ENCODE measurements at regions not wholly inside any gene's neighbourhood (a gene's known extent, or its start where the extent isn't known, plus 50 kb on each side); places are given as distances from the start of the nearest gene placed in this dataset.

DNA sequence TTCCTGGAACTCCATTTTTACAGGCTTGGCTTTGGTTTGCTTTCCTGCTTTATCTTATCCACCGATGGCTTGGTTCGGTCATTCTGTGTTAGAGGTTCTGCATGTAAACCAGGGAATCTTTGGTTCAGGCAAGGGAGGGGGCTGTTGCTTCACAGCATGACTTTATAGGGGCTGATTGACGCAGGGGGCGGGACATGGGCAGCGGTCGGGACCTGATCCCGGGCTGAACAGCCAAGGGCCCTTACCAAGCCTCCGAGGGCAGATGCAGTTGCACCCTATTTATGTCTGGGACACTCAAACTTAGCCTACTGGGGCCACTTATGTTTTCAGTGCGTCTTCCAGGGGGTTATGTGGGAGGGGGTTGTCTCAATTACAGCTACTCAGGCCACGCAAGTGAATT is 312.4 kb downstream of the ZNF536 start:
- ChIA-PET CTCF (interaction anchor here (0.6 to 6.8 kb wide), 5 partner anchors 16 to 1885 kb away, joined by 3 to 55 read pairs (median 4); no protein-coding TSS in a partner anchor), POLR2A (no interaction called here)
- TF ChIP-seq, protein P1, sequence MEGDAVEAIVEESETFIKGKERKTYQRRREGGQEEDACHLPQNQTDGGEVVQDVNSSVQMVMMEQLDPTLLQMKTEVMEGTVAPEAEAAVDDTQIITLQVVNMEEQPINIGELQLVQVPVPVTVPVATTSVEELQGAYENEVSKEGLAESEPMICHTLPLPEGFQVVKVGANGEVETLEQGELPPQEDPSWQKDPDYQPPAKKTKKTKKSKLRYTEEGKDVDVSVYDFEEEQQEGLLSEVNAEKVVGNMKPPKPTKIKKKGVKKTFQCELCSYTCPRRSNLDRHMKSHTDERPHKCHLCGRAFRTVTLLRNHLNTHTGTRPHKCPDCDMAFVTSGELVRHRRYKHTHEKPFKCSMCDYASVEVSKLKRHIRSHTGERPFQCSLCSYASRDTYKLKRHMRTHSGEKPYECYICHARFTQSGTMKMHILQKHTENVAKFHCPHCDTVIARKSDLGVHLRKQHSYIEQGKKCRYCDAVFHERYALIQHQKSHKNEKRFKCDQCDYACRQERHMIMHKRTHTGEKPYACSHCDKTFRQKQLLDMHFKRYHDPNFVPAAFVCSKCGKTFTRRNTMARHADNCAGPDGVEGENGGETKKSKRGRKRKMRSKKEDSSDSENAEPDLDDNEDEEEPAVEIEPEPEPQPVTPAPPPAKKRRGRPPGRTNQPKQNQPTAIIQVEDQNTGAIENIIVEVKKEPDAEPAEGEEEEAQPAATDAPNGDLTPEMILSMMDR (IDR thresholded peaks at IDR 0.05; ENCODE audit: unreplicated experiment): no peak

DNA sequence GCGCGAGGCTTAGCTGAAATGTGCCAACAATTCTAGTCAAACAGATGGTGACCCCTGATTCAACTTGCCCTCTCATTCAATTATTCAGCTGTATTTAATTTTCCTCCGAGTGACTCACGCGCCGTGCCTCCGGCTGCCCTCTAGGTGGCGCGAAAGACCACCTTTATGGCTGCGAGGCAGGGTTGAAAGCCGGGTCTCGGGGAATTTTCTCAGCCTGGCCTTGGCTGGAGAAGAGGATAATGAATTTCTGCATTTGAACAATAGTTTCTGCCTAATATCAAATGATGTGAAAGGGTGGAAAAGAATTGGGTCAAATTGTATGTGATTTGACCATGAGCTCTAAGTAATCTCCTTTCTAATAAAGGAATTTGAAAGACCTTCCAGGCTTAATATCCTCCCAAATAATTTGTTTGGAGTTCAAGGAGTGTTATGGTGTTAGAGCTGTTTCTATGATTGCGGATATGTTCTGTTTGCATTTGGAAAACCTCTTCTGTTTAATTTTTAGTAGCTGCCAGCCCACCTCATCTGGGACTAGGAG is 310.9 kb downstream of the ZNF536 start:
- Mint-ChIP-seq H3K27ac (ENCODE audit: low read depth, unreplicated experiment) (no peak overlapping the region), H3K27me3 (ENCODE audit: insufficient read depth, unreplicated experiment) (no peaks in the 10 kb centered on the region), H3K4me3 (ENCODE audit: unreplicated experiment) (no peak overlapping the region), H3K36me3 (ENCODE audit: insufficient read depth, unreplicated experiment) (no peaks in the 10 kb centered on the region), H3K9me3 (ENCODE audit: unreplicated experiment) (no peaks in the 10 kb centered on the region), H3K4me1 (ENCODE audit: insufficient read depth, unreplicated experiment) (no peaks in the 10 kb centered on the region)
- TF ChIP-seq, protein P1 (IDR thresholded peaks at IDR 0.05; ENCODE audit: unreplicated experiment): peak; percentile 75
- POLR2A ChIA-PET: interaction anchor here (0.6 kb wide), 1 partner anchor 476 kb away, joined by 3 read pairs; no protein-coding TSS in a partner anchor
- CTCF ChIA-PET: interaction anchor here (0.6 to 4.8 kb wide), 49 partner anchors 9 to 1937 kb away, joined by 3 to 61 read pairs (median 3); no protein-coding TSS in a partner anchor
- peak; percentile 63 for DNase-seq (ENCODE audit: unreplicated experiment)
- BruUV-seq (replicated peaks): no TSS peak
- intact Hi-C loops (cut with micrococcal nuclease): loop anchor here (1.0 to 5.0 kb wide), 2 partner anchors 1689 to 1887 kb away; no protein-coding TSS in a partner anchor

More for the DNA sequence above, 312.4 kb downstream of the ZNF536 start:
- DNase-seq (ENCODE audit: unreplicated experiment): no peak
- H3K27me3 Mint-ChIP-seq (ENCODE audit: insufficient read depth, unreplicated experiment): peaks cover 11% of the 10 kb centered on the region
- no peaks in the 10 kb centered on the region for H3K4me1 Mint-ChIP-seq (ENCODE audit: insufficient read depth, unreplicated experiment)
- H3K36me3 Mint-ChIP-seq (ENCODE audit: insufficient read depth, unreplicated experiment): no peaks in the 10 kb centered on the region
- H3K9me3 Mint-ChIP-seq (ENCODE audit: unreplicated experiment): no peaks in the 10 kb centered on the region
- no peak overlapping the region for H3K4me3 Mint-ChIP-seq (ENCODE audit: unreplicated experiment)
- no TSS peak for BruUV-seq (replicated peaks)
- H3K27ac Mint-ChIP-seq (ENCODE audit: low read depth, unreplicated experiment): no peak overlapping the region
- intact Hi-C loops (cut with micrococcal nuclease): loop anchor here (5.0 kb wide), 1 partner anchor 1688 kb away; no protein-coding TSS in a partner anchor

DNA sequence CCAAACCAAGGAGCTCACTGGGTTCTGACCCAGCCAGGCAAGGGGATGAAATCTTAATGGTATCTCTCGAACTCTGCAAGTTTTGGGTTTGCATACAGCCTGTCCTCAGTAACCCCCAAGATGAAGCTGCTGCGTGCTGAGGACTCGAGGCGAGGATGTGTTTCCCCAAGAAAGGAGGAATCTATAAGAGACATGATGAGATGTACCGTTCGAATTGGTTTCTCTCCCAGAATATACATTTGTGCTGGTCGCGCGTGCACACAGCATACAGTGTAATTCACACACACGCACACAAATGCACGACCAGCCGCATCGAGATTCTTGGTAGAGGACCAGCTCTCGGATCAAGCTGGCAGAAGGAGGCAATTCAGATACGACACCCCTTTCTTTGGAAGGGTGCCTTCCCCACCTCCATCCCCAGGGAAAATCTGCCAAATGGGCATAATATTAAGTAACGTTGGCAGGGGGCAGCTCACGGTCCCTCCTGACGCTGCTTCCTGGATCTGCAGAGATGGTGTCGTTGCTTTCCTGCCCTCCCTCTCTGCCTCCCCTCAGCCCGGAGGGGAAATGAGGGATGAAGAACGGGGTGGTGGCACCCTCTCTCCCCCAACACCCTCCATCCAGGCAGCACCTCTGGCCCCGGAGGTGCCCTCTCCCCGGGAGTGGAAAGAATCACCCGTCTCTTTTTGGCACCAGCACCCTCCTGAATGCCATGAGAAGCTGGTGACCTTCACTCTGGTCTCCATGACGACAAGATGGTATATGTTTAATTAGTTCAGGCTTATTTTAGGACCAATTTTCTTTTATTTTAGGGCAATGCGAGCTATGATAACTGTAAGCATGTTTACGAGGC is 310.2 kb downstream of the ZNF536 start:
- intact Hi-C loops (cut with micrococcal nuclease): loop anchor here (5.0 kb wide), 1 partner anchor 1690 kb away; no protein-coding TSS in a partner anchor
- no TSS peak for BruUV-seq (replicated peaks)
- no peaks in the 10 kb centered on the region for H3K27me3 Mint-ChIP-seq (ENCODE audit: insufficient read depth, unreplicated experiment)
- no peak overlapping the region for H3K4me3 Mint-ChIP-seq (ENCODE audit: unreplicated experiment)
- H3K9me3 Mint-ChIP-seq (ENCODE audit: unreplicated experiment): no peaks in the 10 kb centered on the region
- TF ChIP-seq, protein P1 (IDR thresholded peaks at IDR 0.05; ENCODE audit: unreplicated experiment): no peak
- ChIA-PET POLR2A (interaction anchor here (0.6 kb wide), 1 partner anchor 1444 kb away, joined by 3 read pairs; no protein-coding TSS in a partner anchor), CTCF (interaction anchor here (0.6 to 4.8 kb wide), 42 partner anchors 8 to 1937 kb away, joined by 3 to 61 read pairs (median 4); no protein-coding TSS in a partner anchor)
- no peaks in the 10 kb centered on the region for H3K36me3 Mint-ChIP-seq (ENCODE audit: insufficient read depth, unreplicated experiment)
- DNase-seq (ENCODE audit: unreplicated experiment): no peak
- H3K27ac Mint-ChIP-seq (ENCODE audit: low read depth, unreplicated experiment): no peak overlapping the region
- H3K4me1 Mint-ChIP-seq (ENCODE audit: insufficient read depth, unreplicated experiment): no peaks in the 10 kb centered on the region
